ENCODE measurements at regions not wholly inside any gene's neighbourhood (a gene's known extent, or its start where the extent isn't known, plus 50 kb on each side); places are given as distances from the start of the nearest gene placed in this dataset.
A peak's percentile ranks its signal among the peaks of the same experiment; 100 is the strongest.

DNA sequence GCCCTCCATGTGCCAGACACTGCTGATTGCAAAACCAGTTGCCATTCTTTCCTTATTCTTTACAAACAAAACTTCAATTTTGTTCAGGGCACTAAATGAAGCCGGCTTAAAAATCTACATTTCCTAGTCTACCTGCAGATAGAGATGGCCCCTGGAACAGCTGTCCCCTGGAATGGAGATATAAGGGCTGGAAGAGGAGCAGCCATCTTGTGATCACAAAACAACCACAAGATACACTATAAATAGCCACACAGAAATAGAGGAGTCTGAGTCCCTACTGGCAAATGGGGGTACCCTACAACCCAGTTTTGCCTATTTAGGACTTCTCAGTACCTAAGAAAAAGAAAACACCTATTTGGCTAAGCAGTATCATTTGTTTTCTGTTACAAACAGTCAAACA lies 115.9 kb upstream of the BEND6 start:
- Histone ChIP-seq H3K36me3 (ENCODE audit: control insufficient read depth in 2 of 2, insufficient read depth in 2 of 2, low read length in 1 of 2) (peaks cover 0 to 7% of the 10 kb centered on the region in 2 experiments; a peak in 1 of 4 replicates), H3K4me2 (ENCODE audit: control insufficient read depth, insufficient read depth) (peak overlapping the region; percentile 77), H3K27me3 (replicated peaks in 1 of 2; ENCODE audit: control insufficient read depth in 2 of 2, insufficient read depth in 2 of 2, low read length in 1 of 2) (no peaks in the 10 kb centered on the region), H3K79me2 (ENCODE audit: control insufficient read depth, insufficient read depth, low read length) (peaks cover 95% of the 10 kb centered on the region), H4K20me1 (ENCODE audit: control insufficient read depth, insufficient read depth) (no peaks in the 10 kb centered on the region; the same call in 1 of the 2 replicates), H3K9ac (ENCODE audit: control insufficient read depth, insufficient read depth, low read length) (peak overlapping the region; percentile 44), H3K4me3 (peak overlapping the region; percentile 57), H2AFZ (ENCODE audit: control insufficient read depth, low read depth, low read length) (no peak overlapping the region; the same call in 1 of the 2 replicates), H3K27ac (ENCODE audit: control insufficient read depth, insufficient read depth) (peak overlapping the region; percentile 28), H3K9me3 (replicated peaks; ENCODE audit: control insufficient read depth, insufficient read depth, low read length) (peaks cover 8% of the 10 kb centered on the region), H3K4me1 (ENCODE audit: control insufficient read depth, insufficient read depth, low read length) (peaks cover 16% of the 10 kb centered on the region)
- no peak for DNase-seq (ENCODE audit: low read depth, low spot score)
- SMC1A ChIA-PET (ENCODE audit: uncharacterized antibody, unreplicated experiment): interaction anchor here (0.7 to 5.7 kb wide), 13 partner anchors 12 to 130 kb away, joined by 3 to 63 read pairs (median 21); no protein-coding TSS in a partner anchor
- 42% methylated on average over 1 of the region's 1 CpG for WGBS (ENCODE audit: insufficient coverage, insufficient replicate concordance, low lambda C conversion rate, missing lambda C conversion rate)
- peak; percentile 5; the same call in 1 of the 3 replicates for ATAC-seq
- no TSS peak for BruUV-seq (replicated peaks)
- RAD21 ChIA-PET (ENCODE audit: unreplicated experiment): interaction anchor here (1.0 to 17.3 kb wide), 11 partner anchors 10 to 130 kb away, joined by 3 to 450 read pairs (median 5); no protein-coding TSS in a partner anchor
- POLR2A ChIA-PET: interaction anchor here (1.1 to 1.7 kb wide), 4 partner anchors 11 to 45 kb away, joined by 3 to 4 read pairs (median 3); no protein-coding TSS in a partner anchor
- no peak for FAIRE-seq
- CTCF ChIA-PET: interaction anchor here (0.7 to 18.7 kb wide), 10 partner anchors 9 to 203 kb away, joined by 3 to 494 read pairs (median 4); no protein-coding TSS in a partner anchor
- intact Hi-C loops (cut with micrococcal nuclease; ENCODE audit: unreplicated experiment) (no loop called here), in situ Hi-C loops (cut with MboI) (no loop called here)
- TF ChIP-seq CBX3 (IDR thresholded peaks at IDR 0.05; ENCODE audit: borderline replicate concordance, low read depth): no peak
- no peak for TF ChIP-seq ZSCAN29 (IDR thresholded peaks at IDR 0.05)
- TF ChIP-seq, protein P1, sequence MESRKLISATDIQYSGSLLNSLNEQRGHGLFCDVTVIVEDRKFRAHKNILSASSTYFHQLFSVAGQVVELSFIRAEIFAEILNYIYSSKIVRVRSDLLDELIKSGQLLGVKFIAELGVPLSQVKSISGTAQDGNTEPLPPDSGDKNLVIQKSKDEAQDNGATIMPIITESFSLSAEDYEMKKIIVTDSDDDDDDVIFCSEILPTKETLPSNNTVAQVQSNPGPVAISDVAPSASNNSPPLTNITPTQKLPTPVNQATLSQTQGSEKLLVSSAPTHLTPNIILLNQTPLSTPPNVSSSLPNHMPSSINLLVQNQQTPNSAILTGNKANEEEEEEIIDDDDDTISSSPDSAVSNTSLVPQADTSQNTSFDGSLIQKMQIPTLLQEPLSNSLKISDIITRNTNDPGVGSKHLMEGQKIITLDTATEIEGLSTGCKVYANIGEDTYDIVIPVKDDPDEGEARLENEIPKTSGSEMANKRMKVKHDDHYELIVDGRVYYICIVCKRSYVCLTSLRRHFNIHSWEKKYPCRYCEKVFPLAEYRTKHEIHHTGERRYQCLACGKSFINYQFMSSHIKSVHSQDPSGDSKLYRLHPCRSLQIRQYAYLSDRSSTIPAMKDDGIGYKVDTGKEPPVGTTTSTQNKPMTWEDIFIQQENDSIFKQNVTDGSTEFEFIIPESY (IDR thresholded peaks at IDR 0.05): no peak
- TF ChIP-seq TCF7 (IDR thresholded peaks at IDR 0.05; ENCODE audit: borderline replicate concordance): no peak
- TF ChIP-seq DPF2 (IDR thresholded peaks at IDR 0.05): no peak
- TF ChIP-seq SMC3 (IDR thresholded peaks at IDR 0.05; ENCODE audit: borderline replicate concordance, low read length): no peak
- TF ChIP-seq YY1 (IDR thresholded peaks at IDR 0.05; ENCODE audit: low read depth, low read length): peak; percentile 91
- TF ChIP-seq YBX1 (IDR thresholded peaks at IDR 0.05): no peak
- TF ChIP-seq RFX5 (IDR thresholded peaks at IDR 0.05; ENCODE audit: low read depth, low read length): no peak
- no peak for TF ChIP-seq ZZZ3 (IDR thresholded peaks at IDR 0.05; ENCODE audit: control insufficient read depth, insufficient read length, low read depth)
- no peak for TF ChIP-seq ETV6 (conservative IDR thresholded peaks at IDR 0.05 in 1 of 2, IDR thresholded peaks at IDR 0.05 in 1 of 2; ENCODE audit: borderline replicate concordance in 1 of 2, low read depth in 1 of 2)
- TF ChIP-seq, protein P2, sequence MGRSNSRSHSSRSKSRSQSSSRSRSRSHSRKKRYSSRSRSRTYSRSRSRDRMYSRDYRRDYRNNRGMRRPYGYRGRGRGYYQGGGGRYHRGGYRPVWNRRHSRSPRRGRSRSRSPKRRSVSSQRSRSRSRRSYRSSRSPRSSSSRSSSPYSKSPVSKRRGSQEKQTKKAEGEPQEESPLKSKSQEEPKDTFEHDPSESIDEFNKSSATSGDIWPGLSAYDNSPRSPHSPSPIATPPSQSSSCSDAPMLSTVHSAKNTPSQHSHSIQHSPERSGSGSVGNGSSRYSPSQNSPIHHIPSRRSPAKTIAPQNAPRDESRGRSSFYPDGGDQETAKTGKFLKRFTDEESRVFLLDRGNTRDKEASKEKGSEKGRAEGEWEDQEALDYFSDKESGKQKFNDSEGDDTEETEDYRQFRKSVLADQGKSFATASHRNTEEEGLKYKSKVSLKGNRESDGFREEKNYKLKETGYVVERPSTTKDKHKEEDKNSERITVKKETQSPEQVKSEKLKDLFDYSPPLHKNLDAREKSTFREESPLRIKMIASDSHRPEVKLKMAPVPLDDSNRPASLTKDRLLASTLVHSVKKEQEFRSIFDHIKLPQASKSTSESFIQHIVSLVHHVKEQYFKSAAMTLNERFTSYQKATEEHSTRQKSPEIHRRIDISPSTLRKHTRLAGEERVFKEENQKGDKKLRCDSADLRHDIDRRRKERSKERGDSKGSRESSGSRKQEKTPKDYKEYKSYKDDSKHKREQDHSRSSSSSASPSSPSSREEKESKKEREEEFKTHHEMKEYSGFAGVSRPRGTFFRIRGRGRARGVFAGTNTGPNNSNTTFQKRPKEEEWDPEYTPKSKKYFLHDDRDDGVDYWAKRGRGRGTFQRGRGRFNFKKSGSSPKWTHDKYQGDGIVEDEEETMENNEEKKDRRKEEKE (IDR thresholded peaks at IDR 0.05): no peak
- no peak for TF ChIP-seq SUPT20H (IDR thresholded peaks at IDR 0.05; ENCODE audit: borderline replicate concordance, control insufficient read depth, low read depth, low read length)
- TF ChIP-seq POLR2AphosphoS2 (IDR thresholded peaks at IDR 0.05; ENCODE audit: low read depth, low read length): no peak
- TF ChIP-seq STAT3 (IDR thresholded peaks at IDR 0.05; ENCODE audit: low read depth, low read length): no peak
- TF ChIP-seq TCF12 (IDR thresholded peaks at IDR 0.05; ENCODE audit: low read depth, low read length): no peak
- no peak for TF ChIP-seq CREB1 (IDR thresholded peaks at IDR 0.05; ENCODE audit: low read depth)
- TF ChIP-seq POLR2A (IDR thresholded peaks at IDR 0.05; ENCODE audit: low read depth, low read length): no peak
- TF ChIP-seq MEF2B (IDR thresholded peaks at IDR 0.05; ENCODE audit: partially characterized antibody, poor library complexity, severe bottlenecking): peak; percentile 61
- TF ChIP-seq MYC (IDR thresholded peaks at IDR 0.05; ENCODE audit: insufficient read depth, insufficient read length, insufficient replicate concordance, low read length, severe bottlenecking): no peak
